HG03103 (cell line): ENCODE measurements at regions not wholly inside any gene's neighbourhood (a gene's known extent, or its start where the extent isn't known, plus 50 kb on each side); places are given as distances from the start of the nearest gene placed in this dataset.
"Not testable (repeated sequence)": the region's sequence is repeated elsewhere in the genome, so short reads cannot be mapped to it uniquely, and the experiment has no call there.

Experiments used
- ATAC-seq: cut with Tn5 transposase; IDR thresholded peaks from one replicate; pipeline ENCODE4 v1.9.1; 2021; ENCODE audit warnings: low read depth; ENCODE audit not compliant: unreplicated experiment

DNA sequence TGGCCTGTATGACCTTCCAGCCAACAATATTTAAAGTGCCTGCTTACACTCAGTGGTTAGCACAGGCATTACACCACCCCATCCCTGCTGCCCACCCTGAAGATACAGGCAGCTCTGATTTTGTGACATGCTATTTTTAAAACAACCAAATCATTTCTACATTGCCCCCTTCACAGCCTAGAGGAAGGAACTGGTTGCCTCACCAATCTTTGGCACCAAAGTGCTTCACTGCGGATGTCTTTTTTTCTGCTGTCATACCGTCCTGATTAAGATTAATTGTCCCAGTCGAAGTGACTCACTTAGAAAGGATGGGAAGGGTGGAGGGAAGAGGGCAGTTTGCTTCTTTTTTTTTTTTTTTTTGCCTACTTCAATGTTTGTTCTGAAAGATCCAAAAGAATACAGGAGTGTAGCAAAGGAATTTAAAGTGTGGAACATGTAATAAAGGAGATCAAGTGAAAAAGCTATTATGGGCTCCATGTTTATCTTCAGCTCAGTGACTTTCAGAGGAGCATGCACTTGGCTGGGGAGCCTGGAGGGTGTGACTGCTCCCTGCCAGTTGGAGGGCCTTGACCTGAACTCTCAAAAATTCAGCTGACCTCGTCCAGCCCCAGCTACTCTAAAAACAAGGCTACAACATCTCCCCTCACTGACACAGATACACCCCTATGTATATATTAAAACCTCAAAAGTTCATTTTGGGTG, 501.1 kb upstream of the TNP1 start:
- ATAC-seq = no peak

DNA sequence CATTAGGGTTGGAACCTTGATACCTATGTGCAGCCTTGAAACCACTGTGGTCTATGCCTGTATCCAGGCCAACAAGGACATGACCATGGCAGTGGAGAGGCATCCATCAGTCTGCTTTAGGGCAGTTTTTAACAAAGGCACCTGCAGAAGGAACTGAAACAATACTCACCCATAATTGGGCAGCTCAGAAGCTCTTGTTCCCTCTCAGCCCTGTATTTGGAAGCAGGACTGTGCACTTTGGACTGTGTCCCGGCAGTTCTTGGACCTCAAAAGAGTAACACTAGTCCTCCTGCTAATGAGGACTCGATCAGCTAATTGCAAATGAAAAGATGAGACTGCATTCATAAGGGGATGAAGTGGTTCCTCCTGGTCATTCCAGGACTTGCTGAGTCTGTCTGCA, 500.2 kb upstream of the TNP1 start:
- no peak for ATAC-seq

DNA sequence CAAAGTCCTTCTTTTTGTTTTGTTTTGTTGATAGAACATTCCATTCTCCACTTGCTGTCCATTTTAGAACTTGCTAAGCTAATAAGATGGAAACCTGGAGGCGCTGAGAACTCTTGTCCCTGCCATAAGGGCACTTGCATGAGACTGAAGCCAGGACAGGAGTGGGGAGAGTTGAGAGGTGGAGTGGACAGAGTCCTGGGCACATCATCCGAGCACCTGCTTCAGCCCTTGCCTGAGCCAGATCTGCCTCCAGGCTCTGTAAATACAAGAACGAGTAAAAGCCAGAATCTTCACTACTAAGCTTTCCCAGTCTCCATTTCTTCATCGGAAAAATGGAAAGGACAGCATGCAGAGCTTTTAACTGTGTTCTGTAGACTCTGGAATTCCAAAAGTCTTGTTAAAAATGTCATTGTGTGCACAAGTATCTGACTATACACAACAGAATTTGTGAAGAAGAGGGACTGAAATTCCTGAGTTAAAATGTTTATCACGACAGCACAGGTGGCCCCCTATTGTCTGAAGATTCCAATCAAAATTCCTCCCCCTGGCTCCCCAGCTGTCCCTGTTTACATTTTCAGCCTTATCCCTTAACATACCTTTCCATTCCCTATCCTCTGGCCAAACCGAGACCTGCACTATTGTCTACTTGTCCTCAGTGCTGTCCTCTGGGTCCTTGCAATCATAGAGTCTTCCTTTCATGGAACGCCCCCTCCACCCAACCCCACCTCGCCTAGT, 498.2 kb upstream of the TNP1 start:
- no peak for ATAC-seq

DNA sequence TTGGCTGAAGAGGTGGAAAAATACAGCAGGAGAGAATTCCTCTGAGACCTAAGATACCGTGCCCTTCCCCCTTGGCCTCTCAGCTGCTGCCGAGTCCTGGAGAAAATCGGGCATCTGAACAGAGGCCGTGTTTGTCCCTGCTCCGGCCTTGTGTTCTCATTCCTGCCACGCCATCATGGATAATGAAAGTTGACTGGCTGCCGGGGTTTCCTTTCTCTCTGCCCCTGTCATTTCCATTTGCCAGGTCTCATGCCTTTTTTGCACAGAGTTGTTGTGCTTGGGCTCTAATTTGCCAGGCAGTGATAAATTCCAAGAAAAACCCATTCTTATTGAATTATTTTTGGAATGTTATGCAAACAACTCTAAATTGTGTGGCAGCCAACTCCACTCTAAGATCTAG, 496.9 kb upstream of the TNP1 start:
- no peak for ATAC-seq

DNA sequence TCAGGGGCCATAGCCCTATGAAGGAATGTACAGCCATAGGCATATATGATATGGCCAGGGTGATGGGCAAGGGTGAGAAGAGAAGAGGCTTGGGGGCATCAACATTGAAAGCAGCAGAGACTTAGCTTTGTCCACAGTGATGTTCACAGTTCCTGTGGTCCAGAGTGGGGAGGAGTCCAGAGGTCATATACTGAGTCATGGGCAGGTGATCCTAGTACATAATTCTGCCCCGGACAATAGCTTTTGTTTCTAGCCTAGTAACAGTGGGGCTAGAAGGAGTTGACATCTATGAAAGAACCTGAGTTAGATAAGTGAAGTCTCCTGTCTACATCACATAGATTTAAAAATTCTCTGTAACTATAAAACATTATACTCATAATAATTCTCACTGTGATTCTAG, 496.3 kb upstream of the TNP1 start:
- ATAC-seq = no peak

DNA sequence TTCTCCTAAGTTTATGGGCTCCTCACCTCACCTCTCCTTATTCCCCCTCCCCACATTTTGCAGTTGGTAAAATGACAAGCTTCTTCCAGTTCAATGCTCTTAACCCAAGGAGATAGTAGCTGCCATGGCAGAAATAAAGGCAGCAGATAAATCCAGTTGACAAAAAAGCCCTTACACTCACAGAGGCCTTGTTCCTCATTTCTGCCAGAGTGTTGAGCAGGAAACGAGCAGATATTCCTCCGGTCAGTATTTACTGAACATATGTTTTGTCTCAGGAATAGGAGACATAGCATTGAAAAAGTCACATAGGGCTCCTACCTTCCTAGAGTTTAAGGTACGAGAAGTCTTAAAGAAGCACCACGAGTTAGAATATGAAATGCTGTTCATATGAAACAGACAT, 493.7 kb upstream of the TNP1 start:
- no peak for ATAC-seq

DNA sequence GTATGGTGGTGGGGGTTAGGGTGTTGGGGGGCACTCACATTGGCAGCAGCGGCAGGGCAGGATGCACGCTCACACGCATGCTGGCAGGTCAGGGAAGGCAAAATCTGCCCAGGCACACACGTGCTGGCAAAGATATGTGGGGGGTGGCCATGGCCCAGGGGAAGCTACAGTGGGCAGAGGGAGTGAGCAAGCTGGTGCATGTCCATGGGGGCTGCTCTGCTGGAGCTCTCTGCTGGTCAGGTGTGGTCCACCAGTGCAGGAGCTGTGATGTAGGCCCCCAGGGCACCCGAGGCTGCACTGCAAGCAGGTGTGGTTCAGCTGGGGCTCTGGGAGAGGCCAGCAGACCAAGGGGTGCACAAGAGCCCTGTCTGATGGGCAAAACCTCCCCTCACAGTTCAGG, 491.5 kb upstream of the TNP1 start:
- ATAC-seq = no peak

DNA sequence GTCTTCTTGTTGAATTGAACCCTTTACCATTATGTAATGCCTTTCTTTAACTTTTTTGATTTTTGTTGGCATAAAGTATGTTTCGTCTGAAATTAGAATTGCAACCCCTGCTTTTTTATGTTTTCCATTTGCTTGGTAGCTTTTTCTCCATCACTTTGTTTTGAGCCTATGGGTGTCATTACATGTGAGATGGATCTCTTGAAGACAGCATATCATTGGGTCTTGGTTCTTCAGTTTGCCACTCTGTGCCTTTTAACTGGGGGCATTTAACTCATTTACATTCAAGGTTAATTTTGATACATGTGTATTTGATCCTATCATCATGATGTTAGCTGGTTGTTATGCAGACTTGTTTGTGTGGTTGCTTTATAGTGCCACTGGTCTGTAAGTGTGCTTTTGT, 489.4 kb upstream of the TNP1 start:
- no peak for ATAC-seq

DNA sequence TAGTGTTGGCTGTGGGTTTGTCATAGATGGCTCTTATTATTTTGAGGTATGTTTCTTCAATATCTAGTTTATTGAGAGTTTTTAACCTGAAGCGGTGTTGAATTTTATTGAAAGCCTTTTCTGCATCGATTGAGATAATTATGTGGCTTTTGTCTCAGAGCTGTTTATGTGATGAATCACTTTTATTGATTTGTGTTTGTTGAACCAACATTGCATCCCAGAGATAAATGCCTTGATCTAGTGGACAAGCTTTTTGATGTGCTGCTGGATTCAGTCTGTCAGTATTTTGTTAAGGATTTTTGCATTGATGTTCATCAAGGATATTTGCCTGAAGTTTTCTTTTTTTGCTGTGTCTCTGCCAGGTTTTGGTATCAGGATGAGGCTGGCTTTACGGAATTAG, 487.8 kb upstream of the TNP1 start:
- not testable (repeated sequence) for ATAC-seq

DNA sequence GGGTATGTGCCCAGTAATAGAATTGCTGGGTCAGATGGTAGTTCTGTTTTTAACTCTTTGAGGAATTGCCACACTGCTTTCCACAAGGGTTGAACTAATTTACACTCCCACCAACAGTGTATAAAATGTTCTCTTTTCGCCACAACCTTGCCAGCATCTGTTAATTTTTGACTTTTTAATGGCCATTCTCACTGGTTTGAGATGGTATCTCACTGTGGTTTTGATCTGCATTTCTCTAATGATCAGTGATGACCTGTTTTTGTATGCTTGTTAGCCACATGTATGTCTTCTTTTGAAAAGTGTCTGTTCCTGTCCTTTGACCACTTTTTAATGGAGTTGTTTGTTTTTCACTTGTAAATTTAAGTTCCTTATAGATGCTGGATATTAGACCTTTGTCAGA, 486.2 kb upstream of the TNP1 start:
- not testable (repeated sequence) for ATAC-seq

DNA sequence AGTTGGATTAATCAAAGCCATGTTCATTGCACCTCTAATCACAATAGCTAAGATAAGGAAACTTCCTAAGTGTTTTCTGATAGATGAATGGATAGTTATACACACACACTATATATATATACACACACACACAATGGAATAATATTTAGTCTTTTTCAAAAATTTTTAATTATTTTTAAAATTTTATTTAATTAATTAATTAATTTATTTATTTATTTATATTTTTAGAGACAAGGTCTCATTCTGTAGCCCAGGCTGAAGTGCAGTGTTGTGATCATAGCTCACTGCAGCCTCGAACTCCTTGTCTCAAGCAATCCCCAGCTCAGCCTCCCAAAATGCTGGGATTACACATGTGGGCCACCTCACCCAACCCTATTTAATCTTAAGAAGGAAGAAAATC, 481.0 kb upstream of the TNP1 start:
- no peak for ATAC-seq

DNA sequence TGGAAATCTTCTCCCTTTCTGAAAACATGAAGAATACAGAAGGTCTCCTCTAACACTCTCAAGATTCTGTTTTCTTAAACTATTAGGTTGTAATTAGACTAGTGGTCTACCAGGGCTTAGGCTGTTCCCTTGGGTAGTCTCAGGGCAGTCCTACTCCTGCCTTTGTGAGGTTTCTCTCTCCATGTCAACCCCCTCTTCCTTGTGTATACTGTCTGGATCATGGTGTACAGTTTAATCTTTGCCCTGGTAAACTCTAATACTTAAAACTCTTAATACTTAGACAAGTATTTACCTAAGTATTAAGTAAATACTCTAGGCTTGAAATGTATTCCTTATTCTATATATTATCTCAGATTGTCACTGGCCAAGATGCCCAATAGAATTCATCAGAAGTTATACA, 480.3 kb upstream of the TNP1 start:
- no peak for ATAC-seq

DNA sequence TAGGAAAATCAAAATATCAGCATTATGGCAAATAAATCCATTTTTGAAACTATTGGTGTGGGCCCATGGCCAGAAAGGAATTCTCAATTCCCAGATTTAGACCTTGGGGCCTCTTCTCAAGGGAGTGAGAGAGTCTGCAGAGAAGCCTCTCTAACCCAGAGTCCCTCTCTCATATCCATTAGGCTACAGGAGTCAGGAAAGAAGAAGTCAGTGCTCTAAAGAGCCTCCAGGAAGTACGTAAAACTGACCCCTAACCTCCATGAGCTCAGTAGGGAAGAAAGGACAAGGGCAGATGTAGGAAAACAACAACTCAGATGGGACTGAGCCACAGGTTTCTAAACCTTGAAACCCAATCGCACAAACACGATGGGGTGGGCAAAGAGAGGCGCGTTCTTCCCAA, 479.9 kb upstream of the TNP1 start:
- ATAC-seq = no peak

DNA sequence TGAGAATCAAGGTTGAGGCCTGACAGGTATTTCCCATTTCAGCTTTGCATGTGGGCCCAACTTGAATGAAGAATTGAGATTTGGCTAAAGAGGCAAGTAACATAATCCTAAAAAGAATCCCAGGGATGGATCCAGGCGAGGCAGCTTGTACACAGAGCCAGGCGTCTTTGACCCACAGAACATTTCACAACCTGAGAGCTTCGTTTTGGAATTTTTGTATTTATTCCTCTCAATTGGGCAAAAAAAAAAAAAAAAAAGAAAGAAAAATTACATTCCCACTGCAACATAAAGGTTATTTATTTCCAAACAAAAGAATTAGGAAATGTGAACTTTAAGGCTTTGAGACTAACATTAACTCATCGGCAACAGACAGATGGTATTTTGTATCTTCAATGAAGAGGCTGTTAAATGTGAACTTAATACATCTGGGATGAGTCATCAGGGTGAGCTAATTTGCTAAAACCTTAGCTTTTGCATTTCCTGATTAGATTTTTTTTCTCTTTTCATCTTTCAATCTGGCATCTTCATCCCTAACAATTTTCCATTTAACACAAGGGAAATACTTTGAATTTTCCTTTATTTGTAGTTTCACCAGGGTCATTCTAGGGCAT, 478.5 kb upstream of the TNP1 start:
- ATAC-seq = no peak

DNA sequence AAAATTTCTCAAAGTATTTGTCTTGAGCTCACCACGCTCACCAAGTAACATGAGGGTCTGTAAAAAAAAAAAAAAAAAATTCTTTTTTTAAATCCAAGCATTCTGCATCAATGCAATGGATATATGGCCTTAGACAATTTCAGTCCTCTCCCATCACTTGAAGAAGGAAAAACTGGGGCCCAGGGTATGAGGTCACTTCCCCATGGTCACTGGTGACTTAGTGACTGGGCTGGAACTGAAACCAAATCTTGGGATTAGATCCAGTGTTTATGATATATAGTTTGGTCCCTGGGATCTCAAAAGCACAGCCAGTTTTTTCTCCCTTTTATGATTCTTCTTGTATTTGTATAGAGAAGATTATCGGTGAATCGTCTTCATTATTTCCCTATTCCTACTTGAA, 477.9 kb upstream of the TNP1 start:
- ATAC-seq = no peak

DNA sequence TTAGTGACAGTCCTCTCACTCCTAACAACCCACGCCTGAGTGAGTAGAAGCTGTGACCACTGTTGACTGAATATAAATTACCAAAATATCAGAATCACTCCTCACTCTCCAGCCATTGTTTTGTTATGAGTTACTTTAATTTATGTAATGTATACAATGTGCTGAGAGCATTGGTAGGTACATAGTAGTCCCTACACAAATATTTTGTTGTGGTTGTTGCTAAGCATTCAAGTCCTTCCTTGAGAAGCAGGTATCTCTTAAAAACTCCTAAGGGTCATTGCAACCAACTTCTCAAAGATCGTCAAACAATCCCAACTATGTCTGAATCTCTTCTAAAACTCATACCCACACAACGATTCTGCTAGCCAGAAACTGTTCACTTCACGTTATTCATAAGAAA, 476.8 kb upstream of the TNP1 start:
- ATAC-seq = no peak

DNA sequence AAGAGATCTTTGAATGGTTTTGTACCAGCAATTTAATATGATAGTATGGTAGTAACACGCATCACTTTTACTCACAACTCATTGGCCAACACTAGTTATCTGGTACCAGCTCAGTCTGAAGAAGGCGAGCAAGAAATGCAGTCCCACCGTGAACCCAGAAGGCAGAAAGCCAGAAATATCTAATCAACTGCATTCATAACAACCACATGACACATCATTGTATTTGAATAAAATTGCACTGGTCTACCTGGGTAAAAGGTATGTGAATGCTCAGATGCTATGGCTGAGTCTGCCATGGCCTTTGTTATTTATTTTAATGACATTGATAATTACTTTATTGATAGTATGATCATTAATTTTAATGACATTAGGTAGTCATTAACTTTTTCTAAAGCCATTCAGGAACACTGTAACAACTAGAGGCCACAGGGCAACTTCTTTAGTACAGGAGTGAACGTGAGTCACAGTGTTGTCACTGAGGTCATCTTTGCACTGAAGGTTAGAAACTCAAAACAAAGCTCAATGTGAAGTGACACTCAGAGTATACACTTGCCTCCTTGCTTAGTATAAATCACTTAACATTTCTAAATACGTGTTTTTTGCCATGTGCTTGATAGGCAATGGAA, 475.6 kb upstream of the TNP1 start:
- no peak for ATAC-seq

DNA sequence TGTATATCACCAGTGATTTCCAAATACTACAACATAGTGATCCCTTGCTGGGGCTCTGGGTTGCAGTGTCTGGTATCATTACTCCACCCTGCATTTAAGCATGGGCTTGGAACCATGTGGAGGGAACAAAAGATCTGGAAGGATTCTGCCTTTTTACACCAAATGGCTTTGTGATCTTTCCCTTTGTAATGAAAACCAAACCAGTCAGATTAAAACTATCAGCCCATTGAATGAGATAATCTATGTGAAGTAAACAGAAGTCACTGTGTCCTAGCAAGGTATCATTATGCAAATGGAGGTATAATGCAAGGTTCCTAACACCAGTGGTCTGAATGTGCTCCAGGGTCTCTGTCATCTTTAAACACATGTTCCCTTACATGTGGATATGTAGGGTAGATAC, 474.7 kb upstream of the TNP1 start:
- ATAC-seq = no peak

DNA sequence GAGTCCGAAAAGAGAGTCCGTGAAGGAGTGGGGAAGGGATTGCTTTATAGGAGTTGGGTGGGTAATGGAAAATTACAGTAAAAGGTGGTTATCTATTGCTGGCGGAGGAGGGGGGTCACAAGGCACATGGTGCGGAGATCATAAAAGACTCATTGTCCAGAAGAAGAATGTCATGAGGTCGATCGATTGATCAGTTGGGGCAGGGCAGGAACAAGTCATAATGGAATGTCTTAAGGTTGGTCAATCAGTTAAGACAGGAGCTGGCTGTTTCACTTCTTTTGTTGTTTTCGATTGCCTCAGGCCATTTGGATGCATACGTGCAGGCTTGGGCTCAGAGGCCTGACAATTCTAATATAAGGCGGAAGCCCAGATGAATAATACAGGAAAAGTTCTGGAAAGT, 473.0 kb upstream of the TNP1 start:
- ATAC-seq = no peak

DNA sequence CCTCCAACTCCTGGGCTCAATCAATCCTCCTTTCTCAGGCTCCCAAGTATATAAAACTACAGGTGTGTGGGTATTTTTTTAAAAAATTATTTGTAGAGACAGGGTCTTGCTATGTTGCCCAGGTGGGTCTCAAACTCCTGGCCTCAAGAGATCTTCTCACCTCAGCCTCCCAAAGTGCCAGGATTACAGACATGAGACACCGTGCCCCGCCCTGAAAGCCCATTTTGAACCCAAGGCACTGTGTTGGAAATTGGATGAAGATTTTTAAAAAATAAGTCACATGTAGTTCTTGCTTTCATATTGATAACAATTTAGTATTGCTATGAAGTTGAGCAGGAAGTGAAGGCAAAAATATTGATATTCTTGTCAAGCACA, 472.5 kb upstream of the TNP1 start:
- ATAC-seq = no peak

DNA sequence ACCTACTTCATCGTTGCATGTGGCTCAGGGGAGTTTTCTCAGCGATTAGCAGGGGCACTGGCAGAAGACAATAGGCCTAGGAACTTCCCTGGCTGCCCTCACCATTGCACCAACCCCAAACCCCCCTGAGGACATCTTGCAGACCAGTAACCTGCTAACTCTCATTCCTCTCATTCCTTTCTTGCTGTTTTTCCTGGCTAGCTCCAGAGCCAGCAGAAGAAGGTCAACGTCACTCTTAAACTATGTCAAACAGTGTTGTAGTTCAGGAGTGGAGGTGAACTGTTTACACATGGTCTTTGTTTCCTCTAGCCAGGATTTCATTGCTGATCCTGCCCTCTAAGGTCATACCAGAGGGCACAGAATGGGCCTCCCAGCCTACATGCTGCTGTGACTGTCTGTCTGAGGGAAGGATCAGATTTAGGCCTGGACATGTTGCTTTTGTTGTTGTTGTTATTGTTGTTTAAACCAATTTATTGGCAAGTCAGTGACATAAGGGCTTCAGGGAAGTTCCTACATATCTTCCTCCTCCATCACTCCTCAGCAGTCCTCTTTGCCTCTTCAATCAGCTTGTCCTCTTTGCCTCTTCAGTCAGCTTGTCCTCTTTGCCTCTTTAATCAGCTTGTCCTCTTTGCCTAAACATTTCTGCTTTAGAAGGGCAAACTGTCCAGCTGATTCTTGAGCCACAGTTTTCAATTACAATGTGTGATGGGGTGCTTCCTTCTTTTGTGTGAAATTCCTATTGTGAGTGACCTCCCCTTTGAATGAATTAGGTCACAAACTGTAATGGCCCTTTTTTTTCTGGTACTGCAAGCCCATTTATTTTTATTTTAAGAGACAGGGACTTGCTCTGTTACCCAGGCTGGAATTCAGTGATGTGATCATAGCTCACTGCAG, 471.9 kb upstream of the TNP1 start:
- ATAC-seq = no peak
